ENCODE measurements at regions not wholly inside any gene's neighbourhood (a gene's known extent, or its start where the extent isn't known, plus 50 kb on each side); places are given as distances from the start of the nearest gene placed in this dataset.
A peak's percentile ranks its signal among the peaks of the same experiment; 100 is the strongest.

DNA sequence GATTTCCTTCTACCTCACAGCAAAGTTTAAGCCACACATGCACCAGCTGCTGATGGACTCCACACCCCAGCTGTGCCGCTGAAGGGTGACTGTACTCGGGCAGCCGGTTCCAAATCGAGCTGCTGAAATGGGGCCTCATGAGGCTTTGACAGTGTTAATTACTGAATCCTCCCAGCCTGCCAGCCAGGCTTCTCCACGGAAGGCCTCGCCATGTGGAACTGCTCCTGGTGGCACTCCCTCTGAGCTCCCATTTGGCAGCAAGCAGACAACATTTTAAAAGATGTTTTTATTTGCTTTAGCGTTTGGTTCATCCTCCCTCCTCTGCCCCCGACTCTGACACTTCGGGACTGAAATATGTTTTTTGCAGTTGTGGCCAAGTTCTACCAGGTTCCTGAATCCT, 479.4 kb upstream of the MPDZ start:
- peak in 1 of 2 donors; percentile 1 for DNase-seq (ENCODE audit: low read depth in 1 of 2, low spot score in 1 of 2)
- no peak overlapping the region for H3K4me3 ChIP-seq
- H3K27ac ChIP-seq, result no peak overlapping the region
- no peaks in the 10 kb centered on the region for H3K9me3 ChIP-seq (ENCODE audit: low read depth)
- H3K27me3 ChIP-seq, result no peaks in the 10 kb centered on the region
- H3K36me3 ChIP-seq, result no peaks in the 10 kb centered on the region
- TF ChIP-seq, protein P1, sequence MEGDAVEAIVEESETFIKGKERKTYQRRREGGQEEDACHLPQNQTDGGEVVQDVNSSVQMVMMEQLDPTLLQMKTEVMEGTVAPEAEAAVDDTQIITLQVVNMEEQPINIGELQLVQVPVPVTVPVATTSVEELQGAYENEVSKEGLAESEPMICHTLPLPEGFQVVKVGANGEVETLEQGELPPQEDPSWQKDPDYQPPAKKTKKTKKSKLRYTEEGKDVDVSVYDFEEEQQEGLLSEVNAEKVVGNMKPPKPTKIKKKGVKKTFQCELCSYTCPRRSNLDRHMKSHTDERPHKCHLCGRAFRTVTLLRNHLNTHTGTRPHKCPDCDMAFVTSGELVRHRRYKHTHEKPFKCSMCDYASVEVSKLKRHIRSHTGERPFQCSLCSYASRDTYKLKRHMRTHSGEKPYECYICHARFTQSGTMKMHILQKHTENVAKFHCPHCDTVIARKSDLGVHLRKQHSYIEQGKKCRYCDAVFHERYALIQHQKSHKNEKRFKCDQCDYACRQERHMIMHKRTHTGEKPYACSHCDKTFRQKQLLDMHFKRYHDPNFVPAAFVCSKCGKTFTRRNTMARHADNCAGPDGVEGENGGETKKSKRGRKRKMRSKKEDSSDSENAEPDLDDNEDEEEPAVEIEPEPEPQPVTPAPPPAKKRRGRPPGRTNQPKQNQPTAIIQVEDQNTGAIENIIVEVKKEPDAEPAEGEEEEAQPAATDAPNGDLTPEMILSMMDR (IDR thresholded peaks at IDR 0.05; ENCODE audit: low read depth, low read length), result no peak
- no peaks in the 10 kb centered on the region for H3K4me1 ChIP-seq (ENCODE audit: low read depth)

DNA sequence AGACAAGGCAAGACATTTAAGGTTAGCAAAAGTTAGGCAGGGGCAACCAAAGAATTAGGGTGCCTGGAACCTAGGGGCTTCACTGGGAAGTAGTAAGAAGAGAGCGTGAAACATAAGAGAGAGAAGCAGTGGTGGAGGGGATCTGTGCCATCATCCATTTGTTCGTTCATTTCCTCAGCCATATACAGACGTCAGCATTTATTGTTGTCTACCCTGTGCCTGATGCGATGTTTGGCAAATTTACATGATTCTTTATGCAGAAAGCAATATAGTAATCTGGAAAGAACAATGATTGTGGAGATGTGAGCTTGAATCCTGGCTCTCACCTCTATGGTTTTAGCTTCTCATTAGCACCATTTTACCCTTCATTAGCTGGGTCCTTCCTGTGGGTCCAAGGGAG, 477.5 kb upstream of the MPDZ start:
- DNase-seq (ENCODE audit: low read depth in 1 of 2, low spot score in 1 of 2), result no peak
- Histone ChIP-seq H3K27ac (no peak overlapping the region), H3K36me3 (no peaks in the 10 kb centered on the region), H3K27me3 (no peaks in the 10 kb centered on the region), H3K4me3 (no peak overlapping the region), H3K9me3 (ENCODE audit: low read depth) (no peaks in the 10 kb centered on the region), H3K4me1 (ENCODE audit: low read depth) (no peaks in the 10 kb centered on the region)
- TF ChIP-seq, protein P1 (IDR thresholded peaks at IDR 0.05; ENCODE audit: low read depth, low read length), result no peak

DNA sequence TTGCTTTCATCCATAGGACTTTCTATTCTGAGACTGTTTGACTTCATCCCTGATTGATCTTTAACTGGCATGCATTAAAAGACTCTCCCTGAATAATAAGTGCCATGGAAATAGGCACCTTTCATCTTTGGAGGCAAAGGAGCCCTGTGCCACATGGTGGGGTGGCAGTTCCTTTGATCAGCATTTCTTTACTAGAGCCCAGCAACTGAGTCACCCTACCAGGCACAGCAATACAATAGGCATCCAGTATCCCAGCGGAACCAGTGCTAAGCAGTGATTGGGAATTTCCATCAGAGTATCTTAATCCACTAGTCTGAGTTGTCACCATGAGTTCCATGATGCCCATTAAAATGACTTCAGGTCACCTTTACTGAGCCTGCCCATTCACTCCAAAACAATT, 476.1 kb upstream of the MPDZ start:
- DNase-seq (ENCODE audit: low read depth in 1 of 2, low spot score in 1 of 2), result no peak
- TF ChIP-seq, protein P1 (IDR thresholded peaks at IDR 0.05; ENCODE audit: low read depth, low read length), result no peak
- H3K4me1 ChIP-seq (ENCODE audit: low read depth), result no peaks in the 10 kb centered on the region
- H3K36me3 ChIP-seq, result no peaks in the 10 kb centered on the region
- H3K4me3 ChIP-seq, result no peak overlapping the region
- no peaks in the 10 kb centered on the region for H3K9me3 ChIP-seq (ENCODE audit: low read depth)
- no peak overlapping the region for H3K27ac ChIP-seq
- no peaks in the 10 kb centered on the region for H3K27me3 ChIP-seq

DNA sequence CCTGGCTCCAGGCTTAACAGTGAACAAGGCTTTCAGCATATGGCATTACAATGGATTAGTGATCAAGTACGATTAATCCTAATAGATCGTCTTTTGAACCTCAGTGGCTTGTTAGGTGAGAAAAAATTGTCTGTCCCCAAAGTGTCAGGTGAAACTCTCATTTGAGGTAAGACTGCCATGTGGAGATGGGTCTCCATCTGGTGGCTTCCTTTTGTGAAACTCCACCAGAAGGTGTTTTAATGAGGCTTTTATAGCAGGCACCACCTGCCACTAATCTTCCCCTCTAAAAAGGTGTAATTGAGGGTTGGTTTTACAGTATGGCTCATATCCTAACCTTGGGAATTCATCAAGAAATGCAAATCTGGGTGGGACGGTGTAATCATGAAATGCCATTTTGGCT, 471.1 kb upstream of the MPDZ start:
- no peaks in the 10 kb centered on the region for H3K36me3 ChIP-seq
- H3K9me3 ChIP-seq (ENCODE audit: low read depth), result no peaks in the 10 kb centered on the region
- no peaks in the 10 kb centered on the region for H3K4me1 ChIP-seq (ENCODE audit: low read depth)
- TF ChIP-seq, protein P1 (IDR thresholded peaks at IDR 0.05; ENCODE audit: low read depth, low read length), result no peak
- DNase-seq (ENCODE audit: low read depth in 1 of 2, low spot score in 1 of 2), result no peak
- H3K4me3 ChIP-seq, result no peak overlapping the region
- H3K27ac ChIP-seq, result no peak overlapping the region
- H3K27me3 ChIP-seq, result no peaks in the 10 kb centered on the region

DNA sequence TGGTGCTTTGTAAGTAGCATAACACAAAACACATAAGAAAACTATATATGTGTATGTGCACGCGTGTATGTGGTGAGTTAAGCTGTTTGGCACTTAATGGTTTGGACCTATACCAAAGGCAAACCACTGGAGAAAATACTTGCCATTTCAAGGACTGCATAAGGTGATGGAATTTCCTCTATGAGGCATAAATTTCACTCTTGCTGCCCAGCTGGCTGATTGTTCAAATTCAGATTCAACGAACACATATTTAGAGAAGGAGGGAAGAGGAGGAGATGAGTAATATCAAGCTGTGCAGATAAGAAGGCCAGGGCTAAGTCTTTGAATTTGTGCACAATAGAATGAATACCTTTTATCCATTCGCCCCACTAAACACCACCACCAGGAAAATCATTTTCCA, 470.6 kb upstream of the MPDZ start:
- Histone ChIP-seq H3K9me3 (ENCODE audit: low read depth) (no peaks in the 10 kb centered on the region), H3K27me3 (no peaks in the 10 kb centered on the region), H3K36me3 (no peaks in the 10 kb centered on the region), H3K4me1 (ENCODE audit: low read depth) (no peaks in the 10 kb centered on the region), H3K27ac (no peak overlapping the region), H3K4me3 (no peak overlapping the region)
- TF ChIP-seq, protein P1 (IDR thresholded peaks at IDR 0.05; ENCODE audit: low read depth, low read length), result no peak
- peak in 1 of 2 donors; percentile 95 for DNase-seq (ENCODE audit: low read depth in 1 of 2, low spot score in 1 of 2)

DNA sequence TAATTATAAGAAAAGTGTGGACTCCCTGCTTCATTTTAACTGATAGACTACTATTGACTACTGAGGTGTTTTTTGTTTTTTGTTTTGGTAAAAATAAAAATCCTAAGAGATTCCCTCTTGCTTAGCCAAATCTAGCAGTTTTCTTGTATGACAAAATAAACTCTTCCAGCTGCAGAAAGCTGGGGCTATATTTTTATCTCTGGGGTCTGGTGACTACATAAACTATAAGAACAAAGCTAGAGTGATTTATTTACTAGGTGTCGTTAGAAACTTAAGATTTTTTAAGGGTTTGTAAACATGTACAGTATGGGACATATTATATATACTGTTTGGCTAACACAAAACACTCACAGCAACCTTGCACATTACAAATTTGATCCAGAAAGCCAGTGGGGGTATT, 467.4 kb upstream of the MPDZ start:
- Histone ChIP-seq H3K9me3 (ENCODE audit: low read depth) (no peaks in the 10 kb centered on the region), H3K27me3 (no peaks in the 10 kb centered on the region), H3K36me3 (no peaks in the 10 kb centered on the region), H3K4me1 (ENCODE audit: low read depth) (no peaks in the 10 kb centered on the region), H3K27ac (no peak overlapping the region), H3K4me3 (no peak overlapping the region)
- DNase-seq (ENCODE audit: low read depth in 1 of 2, low spot score in 1 of 2), result no peak
- TF ChIP-seq, protein P1 (IDR thresholded peaks at IDR 0.05; ENCODE audit: low read depth, low read length), result no peak
